ENCODE measurements at regions not wholly inside any gene's neighbourhood (a gene's known extent, or its start where the extent isn't known, plus 50 kb on each side); places are given as distances from the start of the nearest gene placed in this dataset.
A peak's percentile ranks its signal among the peaks of the same experiment; 100 is the strongest.
"Not testable (repeated sequence)": the region's sequence is repeated elsewhere in the genome, so short reads cannot be mapped to it uniquely, and the experiment has no call there.

DNA sequence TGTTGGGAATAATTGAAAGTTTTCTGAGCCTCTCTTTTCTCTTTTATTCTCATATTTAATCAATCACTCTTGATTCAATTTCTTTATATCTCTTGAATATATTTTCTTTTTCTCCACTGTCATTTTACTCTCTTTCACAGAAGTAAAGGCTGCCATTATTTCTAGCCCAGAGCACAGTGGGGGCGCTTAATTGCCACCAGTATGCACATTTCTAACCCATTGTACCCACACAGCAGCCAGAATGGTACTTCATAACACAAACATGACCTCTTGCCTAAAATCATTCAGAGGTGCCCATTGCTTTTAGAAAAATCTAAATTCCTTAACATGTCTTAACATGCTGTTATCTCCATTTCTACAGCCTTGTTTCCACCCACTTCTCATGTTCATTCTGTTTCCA, 190.2 kb upstream of the LMO3 start:
- Mint-ChIP-seq H3K9me3 (ENCODE audit: unreplicated experiment) (no peaks in the 10 kb centered on the region), H3K27me3 (ENCODE audit: unreplicated experiment) (no peaks in the 10 kb centered on the region), H3K27ac (ENCODE audit: unreplicated experiment) (no peak overlapping the region), H3K36me3 (ENCODE audit: low read depth, unreplicated experiment) (no peaks in the 10 kb centered on the region), H3K4me3 (ENCODE audit: unreplicated experiment) (no peak overlapping the region), H3K4me1 (ENCODE audit: unreplicated experiment) (no peaks in the 10 kb centered on the region)
- no peak for TF ChIP-seq CTCF (IDR thresholded peaks at IDR 0.05; ENCODE audit: unreplicated experiment)
- no peak for DNase-seq (ENCODE audit: low spot score)

DNA sequence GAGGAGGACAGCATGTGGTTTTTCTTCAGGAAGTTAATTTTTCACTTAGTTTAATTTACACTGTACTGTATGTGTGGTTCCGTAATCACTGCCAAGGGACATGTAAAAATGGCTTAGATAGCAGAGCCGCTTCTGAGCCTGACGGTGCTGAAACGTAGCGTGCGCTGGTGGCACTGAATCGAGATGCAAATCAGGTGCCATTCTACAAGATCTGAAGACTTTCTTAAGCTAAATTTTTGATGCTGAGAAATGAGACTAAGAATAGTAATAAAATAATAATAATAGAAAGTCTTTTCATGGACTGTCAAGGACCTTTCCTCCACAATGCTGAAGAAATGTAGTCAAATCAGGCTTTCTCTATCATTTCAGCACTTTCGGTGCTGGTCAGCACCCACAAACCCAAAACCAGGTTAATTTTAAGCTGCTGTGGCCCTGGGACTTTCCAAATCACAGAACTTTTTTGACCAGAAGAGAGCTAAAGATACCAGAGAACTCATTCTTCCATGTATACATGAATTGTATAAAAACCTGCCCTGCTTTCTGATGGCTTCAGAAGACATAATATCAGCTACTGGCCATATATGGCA, 183.3 kb upstream of the LMO3 start:
- Mint-ChIP-seq H3K4me1 (ENCODE audit: unreplicated experiment) (no peaks in the 10 kb centered on the region), H3K36me3 (ENCODE audit: low read depth, unreplicated experiment) (no peaks in the 10 kb centered on the region), H3K27me3 (ENCODE audit: unreplicated experiment) (no peaks in the 10 kb centered on the region), H3K4me3 (ENCODE audit: unreplicated experiment) (no peak overlapping the region), H3K9me3 (ENCODE audit: unreplicated experiment) (no peaks in the 10 kb centered on the region), H3K27ac (ENCODE audit: unreplicated experiment) (no peak overlapping the region)
- TF ChIP-seq CTCF (IDR thresholded peaks at IDR 0.05; ENCODE audit: unreplicated experiment) = no peak
- DNase-seq (ENCODE audit: low spot score) = peak; percentile 11

- Mint-ChIP-seq H3K4me1 (ENCODE audit: unreplicated experiment) (no peaks in the 10 kb centered on the region), H3K4me3 (ENCODE audit: unreplicated experiment) (no peak overlapping the region), H3K9me3 (ENCODE audit: unreplicated experiment) (no peaks in the 10 kb centered on the region), H3K27ac (ENCODE audit: unreplicated experiment) (no peak overlapping the region), H3K27me3 (ENCODE audit: unreplicated experiment) (no peaks in the 10 kb centered on the region), H3K36me3 (ENCODE audit: low read depth, unreplicated experiment) (no peaks in the 10 kb centered on the region)
- TF ChIP-seq CTCF (IDR thresholded peaks at IDR 0.05; ENCODE audit: unreplicated experiment) = no peak
- DNase-seq (ENCODE audit: low spot score) = no peak
Observed at GRCh38 chr12:16788506-16789203, 182.7 kb upstream of the LMO3 start.

- Mint-ChIP-seq H3K27me3 (ENCODE audit: unreplicated experiment) (no peaks in the 10 kb centered on the region), H3K4me3 (ENCODE audit: unreplicated experiment) (no peak overlapping the region), H3K4me1 (ENCODE audit: unreplicated experiment) (no peaks in the 10 kb centered on the region), H3K27ac (ENCODE audit: unreplicated experiment) (no peak overlapping the region), H3K9me3 (ENCODE audit: unreplicated experiment) (no peaks in the 10 kb centered on the region), H3K36me3 (ENCODE audit: low read depth, unreplicated experiment) (no peaks in the 10 kb centered on the region)
- DNase-seq (ENCODE audit: low spot score) = no peak
- no peak for TF ChIP-seq CTCF (IDR thresholded peaks at IDR 0.05; ENCODE audit: unreplicated experiment)
Observed at GRCh38 chr12:16785953-16786352, 180.0 kb upstream of the LMO3 start.

DNA sequence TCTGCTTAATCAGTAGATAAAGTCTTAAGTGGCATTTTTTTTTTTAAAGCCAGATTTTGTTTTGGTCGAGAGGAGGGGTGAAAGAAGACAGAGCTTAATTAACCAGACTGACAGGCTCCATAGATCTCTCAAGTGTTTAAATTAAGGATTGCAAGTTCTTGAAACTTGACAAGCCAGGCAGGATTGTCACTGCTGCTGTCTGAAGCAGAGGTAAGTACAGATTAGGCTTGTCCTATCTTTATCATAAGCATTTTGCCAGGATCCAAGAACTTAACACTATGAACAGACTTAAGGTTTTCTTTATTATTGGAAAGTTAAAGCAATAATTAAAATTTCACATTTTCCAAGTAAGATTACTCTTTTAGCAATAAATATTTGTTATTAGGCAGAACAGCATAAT, 179.6 kb upstream of the LMO3 start:
- Mint-ChIP-seq H3K4me1 (ENCODE audit: unreplicated experiment) (no peaks in the 10 kb centered on the region), H3K4me3 (ENCODE audit: unreplicated experiment) (no peak overlapping the region), H3K27me3 (ENCODE audit: unreplicated experiment) (no peaks in the 10 kb centered on the region), H3K9me3 (ENCODE audit: unreplicated experiment) (no peaks in the 10 kb centered on the region), H3K27ac (ENCODE audit: unreplicated experiment) (no peak overlapping the region), H3K36me3 (ENCODE audit: low read depth, unreplicated experiment) (no peaks in the 10 kb centered on the region)
- DNase-seq (ENCODE audit: low spot score) = no peak
- TF ChIP-seq CTCF (IDR thresholded peaks at IDR 0.05; ENCODE audit: unreplicated experiment) = no peak

GRCh38 chr12:16769129-16769528, 163.2 kb upstream of the LMO3 start:
- H3K9me3 Mint-ChIP-seq (ENCODE audit: unreplicated experiment); H3K4me3 Mint-ChIP-seq (ENCODE audit: unreplicated experiment); H3K4me1 Mint-ChIP-seq (ENCODE audit: unreplicated experiment); H3K27ac Mint-ChIP-seq (ENCODE audit: unreplicated experiment); DNase-seq (ENCODE audit: low spot score); H3K27me3 Mint-ChIP-seq (ENCODE audit: unreplicated experiment); H3K36me3 Mint-ChIP-seq (ENCODE audit: low read depth, unreplicated experiment): not testable (repeated sequence)
